HFF-Myc (cell line): ENCODE measurements at regions not wholly inside any gene's neighbourhood (a gene's known extent, or its start where the extent isn't known, plus 50 kb on each side); places are given as distances from the start of the nearest gene placed in this dataset.

Source experiments
- DNase-seq: peaks from one replicate; pipeline ENCODE4 v3.0.0-alpha.2; 2011; ENCODE audit warnings: low read depth; ENCODE audit errors: extremely low read depth
- H3K4me3 ChIP-seq: replicated peaks from 2 replicates; pipeline ENCODE4 v1.5.1; 2011; ENCODE audit warnings: low read depth, mild to moderate bottlenecking, control low read depth, low read length
- TF ChIP-seq, protein P1 (sequence below): IDR thresholded peaks from 2 replicates; pipeline ENCODE4 v1.5.1; 2012; ENCODE audit warnings: mild to moderate bottlenecking, low read depth, low read length, control low read depth; ENCODE audit errors: missing control alignments

DNA sequence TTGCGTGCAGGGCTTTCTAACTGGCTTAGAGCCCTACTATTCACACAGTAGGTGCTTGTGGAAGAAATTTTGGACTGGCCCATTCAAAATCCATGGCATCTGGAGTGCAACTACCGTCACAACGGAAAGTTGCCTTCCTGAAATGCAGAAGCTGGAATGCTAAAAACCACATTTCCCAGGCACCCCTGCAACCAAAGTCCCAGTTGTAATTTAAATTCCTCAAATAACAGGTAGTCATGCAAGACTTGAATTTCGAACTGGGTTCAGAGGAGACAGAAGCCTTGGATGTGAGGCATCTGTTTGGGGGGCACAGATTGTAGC is 186.7 kb downstream of the TOMM20 start:
- H3K4me3 ChIP-seq = no peak overlapping the region
- TF ChIP-seq, protein P1, sequence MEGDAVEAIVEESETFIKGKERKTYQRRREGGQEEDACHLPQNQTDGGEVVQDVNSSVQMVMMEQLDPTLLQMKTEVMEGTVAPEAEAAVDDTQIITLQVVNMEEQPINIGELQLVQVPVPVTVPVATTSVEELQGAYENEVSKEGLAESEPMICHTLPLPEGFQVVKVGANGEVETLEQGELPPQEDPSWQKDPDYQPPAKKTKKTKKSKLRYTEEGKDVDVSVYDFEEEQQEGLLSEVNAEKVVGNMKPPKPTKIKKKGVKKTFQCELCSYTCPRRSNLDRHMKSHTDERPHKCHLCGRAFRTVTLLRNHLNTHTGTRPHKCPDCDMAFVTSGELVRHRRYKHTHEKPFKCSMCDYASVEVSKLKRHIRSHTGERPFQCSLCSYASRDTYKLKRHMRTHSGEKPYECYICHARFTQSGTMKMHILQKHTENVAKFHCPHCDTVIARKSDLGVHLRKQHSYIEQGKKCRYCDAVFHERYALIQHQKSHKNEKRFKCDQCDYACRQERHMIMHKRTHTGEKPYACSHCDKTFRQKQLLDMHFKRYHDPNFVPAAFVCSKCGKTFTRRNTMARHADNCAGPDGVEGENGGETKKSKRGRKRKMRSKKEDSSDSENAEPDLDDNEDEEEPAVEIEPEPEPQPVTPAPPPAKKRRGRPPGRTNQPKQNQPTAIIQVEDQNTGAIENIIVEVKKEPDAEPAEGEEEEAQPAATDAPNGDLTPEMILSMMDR = no peak
- DNase-seq = no peak

DNA sequence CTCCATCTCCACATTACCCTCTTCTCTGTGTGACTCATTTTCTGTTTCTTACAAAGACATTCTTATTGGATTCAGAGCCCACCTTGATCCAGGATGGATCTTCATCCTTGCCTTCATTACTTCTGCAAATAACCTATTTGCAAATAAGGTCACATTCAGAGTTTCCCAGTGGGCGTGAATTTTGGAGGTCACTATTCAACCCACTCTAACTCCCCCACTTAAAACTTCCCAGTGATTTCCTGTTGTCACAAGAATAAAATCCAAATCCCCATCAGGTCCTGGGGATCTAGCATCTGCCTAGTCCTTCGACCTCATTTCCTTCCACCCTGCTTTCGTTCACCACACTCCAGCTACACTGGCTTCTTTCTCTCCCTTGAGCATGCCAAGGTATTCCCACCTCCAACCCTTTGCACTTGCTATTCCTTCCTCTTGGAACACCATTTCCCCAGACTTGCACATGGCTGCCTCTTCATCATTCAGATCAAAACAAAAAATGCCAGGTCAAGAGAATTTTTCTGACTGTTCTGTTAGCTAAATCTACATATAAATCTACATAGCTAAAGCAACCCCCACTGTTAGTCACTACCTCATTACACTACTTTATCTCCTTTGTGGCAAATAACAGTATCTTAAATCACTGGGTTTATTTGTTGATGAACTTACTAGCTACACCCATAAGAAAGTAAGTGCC is 187.2 kb downstream of the TOMM20 start:
- TF ChIP-seq, protein P1 = no peak
- DNase-seq = no peak
- no peak overlapping the region for H3K4me3 ChIP-seq

DNA sequence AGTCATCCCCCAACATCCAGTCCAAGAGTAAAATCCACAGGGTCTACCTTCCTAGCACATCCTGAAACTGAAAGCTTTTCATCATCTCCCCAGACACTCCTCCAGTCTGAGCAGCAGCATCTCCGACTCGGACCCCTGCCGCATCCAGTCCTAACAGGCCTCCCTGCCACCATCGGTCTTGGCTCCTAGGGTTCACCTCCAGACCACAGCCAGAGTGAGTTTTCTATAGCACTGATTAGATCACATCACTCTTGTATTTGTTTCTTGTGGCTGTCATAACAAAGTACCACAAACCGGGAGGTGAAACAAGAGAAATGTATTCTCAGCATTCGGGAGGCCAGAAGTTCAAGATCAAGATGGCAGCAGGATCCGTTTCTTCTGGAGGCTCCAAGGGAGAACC is 187.8 kb downstream of the TOMM20 start:
- TF ChIP-seq, protein P1 = no peak
- no peak overlapping the region for H3K4me3 ChIP-seq
- DNase-seq = no peak

DNA sequence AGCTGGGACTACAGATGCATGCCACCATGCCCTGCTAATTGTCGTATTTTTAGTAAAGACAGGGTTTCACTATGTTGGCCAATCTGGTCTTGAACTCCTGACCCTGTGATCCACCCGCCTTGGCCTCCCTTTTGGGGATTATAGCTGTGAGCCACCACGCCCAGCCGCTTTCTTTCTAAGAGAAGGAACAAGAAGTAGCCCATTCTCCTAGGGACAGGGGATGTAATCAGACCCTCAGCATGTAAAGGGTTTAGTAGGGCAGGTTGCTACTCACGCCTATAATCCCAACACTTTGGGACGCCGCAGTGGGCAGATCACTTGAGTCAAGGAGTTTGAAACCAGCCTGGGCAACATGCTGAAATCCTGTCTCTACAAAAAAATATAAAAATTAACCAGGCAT is 189.7 kb downstream of the TOMM20 start:
- no peak for DNase-seq
- H3K4me3 ChIP-seq = no peak overlapping the region
- TF ChIP-seq, protein P1 = no peak

DNA sequence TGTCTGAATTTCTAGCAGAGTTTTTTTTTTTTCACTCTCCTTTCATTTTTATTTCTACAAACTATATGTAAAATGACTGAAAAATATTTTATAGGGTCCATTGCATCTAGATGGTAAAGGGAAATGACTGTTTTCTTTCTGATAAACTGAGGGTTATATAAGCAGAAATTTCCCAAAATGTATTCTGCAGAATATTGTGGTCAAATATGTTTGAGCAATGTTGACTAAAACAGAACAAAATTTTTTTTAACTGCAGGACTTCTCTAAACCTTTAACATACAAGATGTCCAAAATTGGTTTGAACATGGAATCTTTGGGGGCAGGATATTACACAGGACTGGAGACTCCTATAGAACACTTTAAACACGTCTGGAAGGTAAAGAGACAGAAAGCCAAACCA is 190.5 kb downstream of the TOMM20 start:
- H3K4me3 ChIP-seq = no peak overlapping the region
- TF ChIP-seq, protein P1 = no peak
- DNase-seq = no peak

DNA sequence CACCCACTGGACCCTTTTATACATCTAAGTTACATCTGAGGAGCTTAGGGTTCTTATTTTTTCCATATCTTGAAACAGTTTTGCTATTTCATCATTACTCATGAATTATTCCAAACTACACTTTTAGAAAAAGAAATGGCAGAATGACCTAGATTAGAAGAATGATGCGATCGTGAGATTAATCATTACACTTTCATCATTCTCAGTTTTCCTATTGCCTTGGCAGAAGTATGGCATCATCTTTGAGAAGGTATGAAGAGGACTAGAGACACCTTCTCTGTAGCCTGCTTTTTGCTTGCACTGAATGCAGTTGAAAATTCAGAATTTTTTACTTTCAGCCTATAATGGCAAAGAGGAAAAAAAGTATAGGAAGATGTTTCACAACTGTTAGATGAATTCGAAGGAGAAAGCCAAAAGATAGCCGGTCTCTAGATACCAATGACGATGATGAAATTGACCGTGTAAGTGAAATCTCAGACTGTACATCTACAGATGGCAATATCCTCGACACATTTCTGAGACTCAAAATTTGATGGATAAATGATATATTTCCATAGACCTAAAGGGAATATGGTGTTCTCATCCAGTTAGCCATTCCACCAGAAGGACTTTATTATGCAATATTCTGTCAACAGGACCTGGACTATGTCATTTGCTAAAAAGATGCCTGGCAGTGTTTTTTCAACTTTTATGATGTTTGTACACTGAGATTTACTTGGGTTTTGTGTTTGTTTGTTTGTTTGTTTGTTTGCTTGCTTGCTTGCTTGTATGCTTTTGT is 191.8 kb downstream of the TOMM20 start:
- TF ChIP-seq, protein P1 = no peak
- no peak for DNase-seq
- no peak overlapping the region for H3K4me3 ChIP-seq
